Inferior parietal cortex (tissue), 1 donor: ENCODE measurements at regions not wholly inside any gene's neighbourhood (a gene's known extent, or its start where the extent isn't known, plus 50 kb on each side); places are given as distances from the start of the nearest gene placed in this dataset.

ENCODE experiments used
- DNase-seq: peaks from one replicate; pipeline ENCODE4 v3.0.0-alpha.2; 2016; ENCODE audit errors: extremely low spot score

DNA sequence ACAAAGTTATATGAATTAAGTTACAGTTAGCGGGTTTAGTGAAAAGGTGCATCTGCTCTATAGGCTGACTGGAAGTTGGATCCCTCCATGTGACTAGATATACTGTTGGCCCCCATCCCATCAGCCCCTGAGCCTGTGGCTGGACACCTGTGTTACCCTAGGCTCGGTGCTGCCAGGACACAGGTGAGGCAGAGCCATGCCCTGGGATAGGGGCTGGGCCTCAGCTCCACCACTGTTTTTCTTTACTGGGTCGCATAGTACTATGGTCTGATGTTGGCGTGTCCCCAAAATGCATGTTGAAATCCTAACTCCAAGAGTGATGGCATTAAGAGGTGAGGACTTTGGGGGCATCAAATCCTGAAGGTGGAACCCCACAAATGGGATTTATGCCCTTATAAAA lies 638.6 kb upstream of the ID2 start:
- no peak for DNase-seq

DNA sequence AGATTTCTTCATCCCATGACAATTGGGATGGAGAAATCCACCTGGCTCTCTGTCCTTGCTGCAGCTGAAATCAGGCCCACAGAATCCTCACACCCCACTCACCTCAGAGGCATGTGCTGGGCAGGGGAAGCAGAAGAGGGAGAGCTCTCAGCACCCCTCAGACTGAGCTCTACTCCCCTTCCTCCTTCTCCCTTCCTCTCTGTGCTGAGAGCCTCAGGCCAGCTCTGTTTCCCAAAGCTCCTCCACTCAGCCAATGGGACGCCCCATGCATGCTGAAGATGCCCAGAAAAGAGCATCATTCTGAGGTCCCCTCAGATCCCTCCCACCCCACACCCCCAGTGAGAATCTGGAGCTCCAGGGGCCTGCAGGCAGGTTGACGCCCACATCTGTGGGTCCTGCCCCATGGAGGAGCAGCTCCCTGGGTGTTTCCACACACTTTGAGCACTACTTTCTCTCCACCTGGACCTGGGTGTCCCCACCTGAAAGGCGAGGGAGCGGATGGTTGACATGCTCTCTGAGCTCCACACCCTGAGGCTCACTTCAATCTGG lies 637.7 kb upstream of the ID2 start:
- no peak for DNase-seq

DNA sequence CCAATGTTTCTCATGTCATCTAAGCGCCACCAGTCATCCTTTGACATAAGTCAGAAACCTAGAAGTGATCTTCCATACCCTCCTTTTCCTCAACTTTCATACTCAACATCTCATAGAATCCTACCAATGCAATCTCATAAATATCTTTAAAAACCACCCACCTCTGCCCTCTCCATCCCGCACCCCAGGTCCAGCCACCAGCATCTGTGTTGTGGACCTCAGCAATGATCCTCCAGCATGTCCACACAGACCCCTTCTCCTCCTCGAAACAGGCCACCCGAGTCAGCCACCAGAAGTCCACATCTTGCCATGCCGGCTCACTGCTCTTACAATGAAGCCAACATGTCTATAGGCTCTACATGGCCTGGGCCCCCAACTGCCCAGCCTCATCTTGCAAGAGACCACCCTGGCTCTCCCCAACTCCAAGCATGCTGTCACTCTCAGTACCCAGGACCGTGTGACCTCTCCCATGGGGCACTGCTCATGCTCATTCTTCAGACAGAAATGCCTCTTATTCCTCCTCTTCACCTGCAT lies 636.7 kb upstream of the ID2 start:
- DNase-seq, result no peak

DNA sequence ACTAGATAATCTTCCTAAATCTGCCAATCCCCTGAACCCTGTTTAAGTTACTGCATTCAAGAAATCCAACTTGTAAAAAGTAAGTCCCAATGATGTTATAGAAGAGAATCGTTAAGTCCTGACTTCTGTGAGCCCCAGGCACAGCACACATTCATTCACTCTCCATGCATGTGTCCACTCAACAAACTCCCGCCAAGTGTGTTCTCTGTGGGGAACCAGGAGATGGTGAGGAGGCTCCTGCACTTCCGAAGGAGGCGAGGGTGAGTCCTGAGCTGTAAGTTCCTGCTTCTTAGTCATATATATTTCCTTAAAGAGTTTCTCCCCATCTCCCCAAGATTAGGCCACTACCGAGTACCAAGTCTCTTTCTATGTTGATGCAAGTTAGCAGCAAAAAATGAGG lies 635.0 kb upstream of the ID2 start:
- DNase-seq, result no peak

DNA sequence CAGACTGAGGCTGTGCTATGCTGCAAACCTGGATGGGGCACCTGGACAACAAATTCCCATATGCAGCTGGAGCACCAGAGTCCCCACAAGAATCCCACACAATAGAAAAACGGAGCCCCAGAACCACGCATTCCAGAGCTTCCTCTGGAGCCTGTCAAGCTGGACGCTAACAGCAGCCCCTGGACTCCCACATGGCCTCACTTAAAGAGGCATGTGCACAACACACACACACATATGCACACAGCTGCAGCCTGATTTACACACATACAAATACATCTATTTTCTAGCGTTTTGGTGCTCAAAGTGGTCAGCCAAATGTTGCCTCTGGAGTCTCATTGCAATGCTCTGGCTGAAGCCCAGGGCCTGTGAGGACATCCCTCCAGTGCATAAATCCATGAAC lies 632.7 kb upstream of the ID2 start:
- no peak for DNase-seq

DNA sequence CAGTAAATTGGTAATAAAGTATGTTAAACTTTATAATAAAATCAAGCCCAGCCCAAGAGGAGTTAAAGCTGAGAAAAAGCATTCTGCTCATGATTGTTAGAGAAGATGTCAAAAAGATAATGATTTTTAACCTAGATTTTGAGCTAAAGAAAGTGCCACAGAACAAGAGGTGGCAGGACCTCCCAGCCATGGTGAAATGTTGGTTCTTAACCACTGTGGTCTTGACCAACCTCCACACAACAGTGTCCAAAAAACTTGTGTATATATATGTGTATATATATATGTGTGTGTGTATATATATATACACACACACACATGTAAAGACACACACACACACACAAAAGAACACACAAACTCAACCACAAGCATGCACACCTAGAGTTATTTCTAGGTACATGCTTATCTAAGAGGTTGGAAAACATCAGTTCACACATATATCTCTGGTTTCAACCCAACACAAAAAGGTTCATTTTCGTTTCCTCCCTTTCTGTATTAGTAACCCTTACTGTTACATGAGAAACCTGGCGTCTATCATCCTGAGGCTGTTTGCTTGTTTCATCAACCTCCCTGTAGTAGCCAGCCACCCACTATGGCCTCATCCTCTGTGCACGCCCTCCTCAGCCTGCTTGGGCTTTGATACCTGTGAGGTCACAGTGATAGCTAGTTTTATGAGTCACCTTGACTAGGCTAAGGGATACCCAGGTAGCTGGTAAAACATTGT lies 631.8 kb upstream of the ID2 start:
- DNase-seq, result no peak

DNA sequence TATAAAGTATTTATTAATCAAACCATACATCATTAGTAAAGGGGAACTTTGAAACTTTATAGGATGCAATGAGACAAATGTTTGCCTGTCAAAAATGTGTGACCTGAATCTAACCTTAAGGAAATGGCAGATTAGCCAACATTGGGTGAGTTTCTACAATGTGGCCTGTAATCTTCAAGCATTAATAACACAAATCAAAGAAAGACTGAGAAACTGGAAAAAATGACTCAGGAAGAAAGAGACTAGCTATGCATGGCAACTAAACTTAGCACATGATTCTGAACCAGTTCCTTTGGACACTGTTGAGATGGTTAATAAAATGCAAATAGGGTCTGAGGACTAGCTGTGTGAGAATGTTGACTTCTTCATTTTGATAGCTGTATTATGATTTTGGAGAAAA lies 628.6 kb upstream of the ID2 start:
- no peak for DNase-seq

DNA sequence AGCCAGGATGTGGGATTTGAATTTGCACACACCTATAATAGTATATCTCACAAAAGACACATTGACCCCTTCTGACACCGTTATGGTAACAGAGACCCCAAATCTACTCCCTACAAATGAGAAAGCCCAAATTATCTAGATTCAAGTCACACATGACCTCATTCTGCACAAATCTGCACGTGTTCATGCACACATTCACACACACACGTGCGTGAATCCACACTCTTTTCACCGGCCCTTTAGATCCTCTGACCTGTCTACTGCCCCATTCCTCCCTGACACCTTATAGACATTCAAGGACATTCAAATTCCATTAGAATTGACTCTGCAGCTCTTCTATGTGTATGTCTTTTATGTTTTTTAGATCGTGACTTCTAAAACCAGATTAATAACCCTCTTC lies 627.8 kb upstream of the ID2 start:
- no peak for DNase-seq

DNA sequence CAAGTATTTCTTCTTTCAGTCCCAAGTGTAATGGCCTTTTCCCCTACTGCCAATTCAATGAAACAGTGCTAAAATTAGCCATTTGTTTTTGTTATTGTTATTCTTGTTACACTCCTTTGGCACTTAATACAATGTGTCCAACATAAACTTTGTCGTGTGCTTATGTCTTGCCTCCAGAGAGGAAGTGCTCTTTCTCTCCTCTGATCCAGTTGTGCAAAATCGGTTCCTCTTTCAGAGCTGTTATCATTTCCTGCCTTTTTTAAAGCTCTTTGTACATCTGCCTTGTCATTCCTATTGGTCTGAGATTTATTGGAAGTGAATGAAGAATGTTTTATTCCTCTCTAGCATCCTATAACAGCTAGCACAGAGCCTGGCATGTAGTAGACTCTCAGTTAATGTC lies 623.2 kb upstream of the ID2 start:
- peak; percentile 10 for DNase-seq

DNA sequence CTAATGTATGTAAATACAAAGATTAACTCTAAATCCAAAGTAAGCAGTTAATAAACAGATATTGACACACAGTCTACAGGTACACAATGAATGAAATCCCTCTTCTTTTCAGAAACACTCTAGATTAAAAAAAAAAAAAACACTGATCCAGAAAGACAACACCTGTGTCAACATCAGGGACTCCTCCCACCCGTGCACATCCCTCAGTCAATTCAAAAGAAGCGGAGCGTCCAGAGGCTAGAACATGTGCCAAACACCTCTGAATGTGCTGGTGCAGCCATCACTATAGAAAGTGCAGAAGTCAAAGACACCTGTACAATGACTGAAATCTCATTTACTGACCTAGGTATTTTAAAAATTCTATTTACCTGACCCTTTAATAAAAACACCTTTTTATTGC lies 622.6 kb upstream of the ID2 start:
- DNase-seq, result no peak

DNA sequence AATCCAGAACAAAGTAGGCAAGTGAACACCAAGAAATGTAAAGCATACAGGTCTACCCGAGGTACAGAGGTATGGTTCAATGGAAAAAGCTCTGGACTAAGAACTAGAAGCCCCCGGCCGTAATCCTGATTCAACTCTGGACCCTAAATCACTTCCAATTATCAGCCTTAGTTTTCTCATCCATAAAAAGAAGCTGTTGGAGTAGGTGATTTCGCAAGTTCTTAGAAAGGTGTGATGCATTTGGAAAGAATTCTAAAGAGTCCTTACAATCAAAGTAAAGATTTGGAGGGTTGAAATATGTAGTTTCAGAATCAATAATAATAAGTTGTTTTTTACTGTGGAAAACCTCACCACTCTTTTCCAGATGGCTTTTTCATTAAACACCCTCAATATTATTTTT lies 622.1 kb upstream of the ID2 start:
- no peak for DNase-seq

DNA sequence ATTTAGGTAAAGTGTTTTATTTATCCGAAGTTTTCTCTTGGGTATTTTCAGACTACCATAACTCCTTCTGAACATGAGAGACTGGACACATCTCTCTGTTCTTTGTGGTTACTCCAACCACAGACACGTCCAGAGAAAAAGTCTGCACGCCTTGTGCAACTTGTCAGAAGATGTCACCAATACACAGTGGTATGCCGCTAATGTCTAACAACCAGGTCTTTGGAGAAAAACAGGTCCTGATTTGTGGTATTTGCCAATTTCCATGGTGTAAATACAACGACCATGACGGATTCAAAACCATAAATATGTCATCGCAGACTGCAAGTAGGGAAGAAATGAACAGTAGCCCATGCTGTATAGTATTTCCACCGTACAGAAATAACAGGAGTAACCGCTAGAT lies 620.6 kb upstream of the ID2 start:
- DNase-seq, result no peak

DNA sequence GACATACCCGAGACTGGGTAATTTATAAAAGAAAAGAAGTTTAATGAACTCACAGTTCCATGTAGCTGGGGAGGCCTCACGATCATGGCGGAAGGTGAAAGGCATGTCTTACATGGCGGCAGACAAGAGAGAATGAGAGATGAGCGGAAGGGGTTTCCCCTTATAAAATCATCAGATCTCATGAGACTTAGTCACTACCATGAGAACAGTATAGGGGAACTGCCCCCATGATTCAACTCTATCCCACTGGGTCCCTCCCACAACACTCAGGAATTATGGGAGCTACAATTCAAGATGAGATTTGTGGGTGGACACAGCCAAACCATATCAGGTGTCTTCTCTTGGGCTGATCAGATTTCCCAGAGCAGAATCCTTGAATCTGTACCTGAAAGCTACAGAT lies 617.3 kb upstream of the ID2 start:
- no peak for DNase-seq

DNA sequence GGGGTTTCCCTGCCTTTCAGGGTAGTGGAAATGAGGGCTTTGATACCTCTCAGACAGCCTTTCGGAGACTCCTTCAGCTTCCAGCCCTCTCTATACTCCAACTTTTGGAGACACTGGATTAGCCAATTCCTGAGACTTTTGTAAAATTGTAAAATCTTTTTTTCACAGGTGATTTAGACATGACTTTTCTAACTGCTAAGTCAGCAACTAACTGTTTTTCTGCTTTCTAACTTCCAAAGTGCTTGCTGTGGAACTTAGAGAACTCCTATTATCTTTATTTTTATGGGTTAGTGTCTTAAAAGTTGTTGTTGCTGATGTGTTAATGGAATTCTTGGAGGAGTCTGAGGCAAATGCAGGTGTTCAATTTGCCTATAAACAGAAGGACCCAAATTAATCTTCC lies 616.7 kb upstream of the ID2 start:
- no peak for DNase-seq

DNA sequence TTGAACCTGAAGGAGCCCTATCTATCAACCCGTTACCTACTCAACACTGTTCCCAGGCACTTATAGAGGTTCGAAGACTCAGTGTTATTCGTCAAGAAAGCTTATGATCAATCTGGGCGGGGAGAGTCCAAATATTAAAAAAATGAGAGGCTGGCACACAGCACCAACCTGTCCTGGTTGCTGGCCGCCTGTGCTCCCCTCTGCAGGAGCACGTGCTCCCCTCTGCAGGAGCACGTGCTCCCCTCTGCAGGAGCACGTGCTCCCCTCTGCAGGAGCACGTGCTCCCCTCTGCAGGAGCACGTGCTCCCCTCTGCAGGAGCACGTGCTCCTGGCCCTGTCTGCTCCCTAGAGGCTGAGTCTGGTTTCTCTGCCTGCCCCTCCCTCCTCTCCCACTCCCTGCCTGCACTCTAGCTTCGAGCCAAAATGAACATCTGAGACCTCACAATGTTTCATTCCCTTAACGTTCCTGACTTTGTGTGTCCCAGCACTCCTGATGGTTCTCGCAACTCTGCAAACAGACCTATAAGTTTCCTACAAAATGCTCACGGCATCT lies 614.0 kb upstream of the ID2 start:
- DNase-seq, result no peak

DNA sequence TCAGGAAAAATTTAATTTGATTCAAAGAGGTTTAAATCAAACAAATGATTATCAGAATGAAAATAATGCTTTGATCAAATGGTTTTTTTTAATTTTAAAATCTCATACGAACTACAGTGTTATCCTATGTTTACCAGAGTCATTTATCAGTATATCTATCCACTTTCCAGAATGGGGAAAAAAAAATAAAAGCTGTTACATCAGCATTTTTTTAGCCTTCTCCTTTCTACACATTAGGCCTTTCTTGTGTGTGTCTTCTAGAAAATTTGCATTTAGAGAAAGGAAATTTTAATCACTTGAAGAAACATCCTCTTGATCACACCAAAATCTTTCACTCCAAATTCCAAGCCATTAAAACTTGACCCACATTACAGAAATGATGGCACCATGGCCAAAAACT lies 608.9 kb upstream of the ID2 start:
- no peak for DNase-seq

DNA sequence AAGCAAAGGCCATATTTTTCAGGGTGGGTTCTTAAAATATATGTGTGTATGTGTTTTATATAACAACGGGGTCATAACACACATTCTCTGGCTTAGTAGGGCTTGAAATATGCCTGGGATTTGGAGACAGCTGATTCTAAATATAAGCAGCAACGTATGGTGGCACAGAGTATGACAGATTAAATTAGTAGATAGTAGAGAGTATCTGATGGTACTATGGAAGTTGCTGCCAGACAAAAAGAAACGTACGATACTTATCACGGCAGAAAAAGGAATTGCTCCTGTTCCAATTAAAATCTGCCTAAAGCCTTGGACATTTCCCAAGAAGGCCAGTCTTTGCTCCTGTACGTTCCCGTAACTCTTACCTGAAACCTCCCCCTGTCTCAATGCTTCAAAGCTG lies 607.9 kb upstream of the ID2 start:
- no peak for DNase-seq

DNA sequence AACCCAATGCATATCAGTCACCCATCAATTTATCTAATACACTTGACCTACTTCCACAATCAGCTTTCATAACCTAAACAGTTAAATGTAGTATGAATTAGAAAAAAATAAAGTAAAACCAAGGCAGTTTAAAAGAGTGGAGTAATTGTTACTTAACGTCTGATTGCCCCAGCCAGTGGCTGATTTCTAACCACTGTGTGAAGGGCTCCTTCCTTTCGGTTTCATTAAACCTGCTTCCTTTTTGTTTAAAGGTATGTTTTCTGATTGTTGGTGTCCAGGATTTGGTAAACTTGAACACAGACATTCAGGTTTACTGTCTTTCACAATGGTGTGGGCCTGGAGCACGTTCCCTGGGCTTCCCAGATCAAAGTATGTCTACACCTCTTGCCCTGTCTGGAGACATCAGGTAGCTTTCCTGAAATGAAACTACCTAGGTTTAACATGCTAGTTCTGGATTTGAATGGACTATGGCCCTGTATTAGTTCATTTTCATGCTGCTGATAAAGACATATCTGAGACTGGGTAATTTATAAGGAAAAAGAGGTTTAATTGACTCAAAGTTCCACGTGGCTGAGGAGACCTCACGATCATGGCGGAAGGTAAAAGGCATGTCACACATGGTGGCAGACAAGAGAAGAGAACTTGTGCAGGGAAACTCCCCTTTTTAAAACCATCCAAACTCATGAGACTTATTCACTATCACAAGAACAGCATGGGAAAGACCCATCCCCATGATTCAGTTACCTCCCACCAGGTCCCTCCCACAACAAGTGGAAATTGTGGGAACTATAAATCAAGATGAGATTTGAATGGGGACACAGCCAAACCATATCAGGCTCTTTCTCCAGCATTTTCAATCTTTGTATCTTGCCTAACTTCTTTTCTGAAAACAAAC lies 605.2 kb upstream of the ID2 start:
- no peak for DNase-seq

DNA sequence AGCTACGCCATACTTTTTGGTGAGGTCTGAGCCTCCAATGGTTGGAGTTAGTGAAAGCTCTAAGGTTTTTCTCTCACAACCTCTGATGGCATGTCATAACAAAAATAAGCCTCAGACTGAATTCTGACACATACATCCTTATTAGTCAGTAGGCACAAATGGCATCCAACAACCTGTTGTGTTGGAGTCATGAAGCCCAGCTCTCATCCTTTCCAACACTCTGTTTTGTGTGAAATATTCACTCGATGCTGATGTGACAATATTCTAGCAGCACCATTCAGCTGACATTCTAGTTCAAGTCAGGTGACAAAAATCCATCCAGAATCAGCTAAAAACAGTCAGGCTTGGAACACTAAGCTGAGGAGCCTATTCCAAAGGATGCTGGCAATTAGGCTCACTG lies 603.2 kb upstream of the ID2 start:
- no peak for DNase-seq

DNA sequence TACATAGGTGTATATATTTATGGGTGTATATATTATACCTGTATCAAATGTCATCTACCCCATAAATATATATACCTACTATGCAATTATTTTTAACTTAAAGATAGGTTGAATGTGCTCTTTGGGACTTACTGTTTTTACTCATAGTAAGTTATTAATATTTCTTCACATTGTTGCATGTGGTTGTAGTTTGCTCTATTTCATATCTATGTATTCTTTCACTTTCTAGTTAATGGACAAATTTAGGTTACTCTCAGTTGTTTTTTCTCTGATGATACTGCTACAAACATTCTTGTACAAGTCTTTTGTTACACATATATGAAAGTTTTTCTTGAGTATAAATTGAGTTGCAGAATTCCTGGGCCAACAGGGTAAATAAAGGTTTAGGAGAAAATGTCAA lies 601.8 kb upstream of the ID2 start:
- no peak for DNase-seq

DNA sequence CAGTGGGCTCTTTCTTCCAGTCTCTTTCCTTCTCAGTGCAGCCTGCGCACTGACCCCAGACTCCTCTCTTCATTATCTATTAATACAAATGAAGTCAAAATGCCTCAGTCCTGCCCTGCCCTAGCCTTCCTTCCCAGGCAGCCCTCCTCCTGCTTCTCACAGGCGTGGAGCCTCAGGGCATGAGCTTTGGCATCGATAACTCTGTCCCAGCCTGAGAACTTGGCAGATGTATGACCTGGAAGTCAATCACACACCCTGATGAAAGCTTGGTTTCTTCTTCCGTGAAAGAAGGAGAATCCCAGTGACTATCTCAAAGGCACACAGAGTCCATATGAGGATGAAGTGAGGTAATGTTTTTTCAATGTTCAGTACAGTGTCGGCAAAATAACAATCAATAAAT lies 600.7 kb upstream of the ID2 start:
- DNase-seq, result no peak

DNA sequence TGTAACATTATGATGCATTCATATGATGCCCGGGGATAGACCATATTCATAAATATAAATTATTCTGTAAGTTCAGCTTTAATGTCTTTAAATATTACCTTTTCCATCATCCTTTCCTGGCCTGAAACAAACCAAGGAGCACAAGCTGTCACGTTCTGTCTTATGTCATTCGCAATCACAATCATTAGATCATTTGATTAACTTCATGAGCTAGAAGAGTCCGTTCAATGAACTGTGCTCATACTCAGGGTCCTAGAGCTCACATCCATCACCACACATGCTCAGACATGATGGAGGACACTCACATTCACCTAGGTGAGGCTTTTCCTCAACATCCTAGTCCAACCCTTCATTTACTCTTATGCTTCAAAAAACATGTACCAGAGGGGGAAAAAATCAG lies 599.0 kb upstream of the ID2 start:
- no peak for DNase-seq

DNA sequence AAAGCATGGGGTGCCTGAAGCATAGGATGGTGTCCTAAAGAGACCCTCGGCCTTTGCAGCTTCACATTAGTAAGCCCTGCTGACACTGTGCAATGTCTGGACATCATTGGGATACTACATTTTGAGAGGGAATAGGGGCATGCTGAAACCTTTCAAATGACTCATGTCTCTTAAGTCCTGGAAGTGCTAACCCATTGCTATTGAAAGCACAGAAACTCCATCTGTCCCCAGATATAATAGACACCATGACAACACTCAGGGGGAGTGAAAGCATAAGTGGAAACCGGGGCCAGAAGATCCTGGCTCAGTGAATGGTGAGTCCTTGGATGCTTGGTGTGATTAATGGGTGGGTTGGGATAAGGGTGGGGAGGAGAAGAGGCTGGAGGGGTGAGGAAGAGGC lies 595.5 kb upstream of the ID2 start:
- no peak for DNase-seq
